ENCODE measurements at regions not wholly inside any gene's neighbourhood (a gene's known extent, or its start where the extent isn't known, plus 50 kb on each side); places are given as distances from the start of the nearest gene placed in this dataset.
A peak's percentile ranks its signal among the peaks of the same experiment; 100 is the strongest.
"Not testable (repeated sequence)": the region's sequence is repeated elsewhere in the genome, so short reads cannot be mapped to it uniquely, and the experiment has no call there.

- DNase-seq, result no peak
These were observed 209.3 kb downstream of the TDRD15 start for GRCh38 chr2:21332993-21333625.

DNA sequence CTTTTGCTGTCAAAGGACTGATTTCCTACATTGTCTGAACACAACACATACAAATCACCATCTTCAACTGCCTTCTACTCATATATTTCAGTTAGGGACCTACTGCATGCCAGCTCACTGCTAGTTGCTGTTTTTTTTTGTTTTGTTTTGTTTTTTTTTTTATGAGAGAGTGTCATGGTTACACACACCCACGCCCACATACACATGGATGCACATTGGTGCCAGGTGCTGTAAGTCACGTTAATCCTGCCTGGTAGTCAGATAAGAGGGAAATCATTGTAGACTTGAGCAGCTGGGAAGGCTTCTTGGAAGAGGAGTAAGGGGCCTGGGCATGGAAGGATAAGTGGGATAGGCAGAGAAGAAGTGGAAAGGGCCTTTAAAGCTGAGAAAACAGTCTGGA, 209.9 kb downstream of the TDRD15 start:
- no peak for DNase-seq

- no peak for DNase-seq
These were observed 223.2 kb downstream of the TDRD15 start for GRCh38 chr2:21346984-21347383.

DNA sequence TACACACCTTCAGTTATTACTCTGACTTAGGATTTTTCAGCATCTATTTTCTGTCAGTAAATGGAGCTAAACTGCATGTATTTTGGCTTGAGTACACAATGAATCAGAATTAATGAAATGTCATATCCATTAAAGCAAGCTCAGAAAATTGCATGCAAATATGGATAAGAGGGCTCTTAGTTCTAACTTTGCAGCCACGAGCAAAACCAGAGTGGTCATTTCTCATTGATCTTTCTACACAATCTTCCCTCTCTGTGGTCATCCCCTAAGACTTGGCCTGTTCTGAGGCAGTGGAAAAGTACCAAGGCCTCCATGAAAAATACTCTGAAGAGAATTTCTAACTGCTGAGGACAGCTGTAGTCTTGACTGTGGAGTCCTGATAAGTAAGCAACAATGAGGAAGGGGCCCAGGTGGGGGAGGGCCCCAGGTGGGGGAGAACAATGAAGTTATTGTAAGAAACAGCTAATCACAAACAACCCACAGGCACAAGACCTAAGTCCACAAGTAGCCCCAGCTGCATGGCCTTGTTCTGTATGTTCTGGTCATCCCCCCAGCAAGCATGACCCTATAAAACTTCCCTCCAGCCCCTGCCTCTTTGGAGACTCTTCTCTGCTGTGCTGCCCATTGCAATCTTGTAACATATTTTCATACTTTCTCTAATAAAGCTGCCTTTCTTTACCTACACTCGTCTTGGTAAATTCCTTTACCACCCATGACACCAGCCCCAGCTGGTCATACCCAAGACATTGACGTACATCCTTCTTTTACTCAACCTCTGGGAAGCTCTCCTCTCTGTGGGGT, 230.3 kb downstream of the TDRD15 start:
- DNase-seq, result no peak

DNA sequence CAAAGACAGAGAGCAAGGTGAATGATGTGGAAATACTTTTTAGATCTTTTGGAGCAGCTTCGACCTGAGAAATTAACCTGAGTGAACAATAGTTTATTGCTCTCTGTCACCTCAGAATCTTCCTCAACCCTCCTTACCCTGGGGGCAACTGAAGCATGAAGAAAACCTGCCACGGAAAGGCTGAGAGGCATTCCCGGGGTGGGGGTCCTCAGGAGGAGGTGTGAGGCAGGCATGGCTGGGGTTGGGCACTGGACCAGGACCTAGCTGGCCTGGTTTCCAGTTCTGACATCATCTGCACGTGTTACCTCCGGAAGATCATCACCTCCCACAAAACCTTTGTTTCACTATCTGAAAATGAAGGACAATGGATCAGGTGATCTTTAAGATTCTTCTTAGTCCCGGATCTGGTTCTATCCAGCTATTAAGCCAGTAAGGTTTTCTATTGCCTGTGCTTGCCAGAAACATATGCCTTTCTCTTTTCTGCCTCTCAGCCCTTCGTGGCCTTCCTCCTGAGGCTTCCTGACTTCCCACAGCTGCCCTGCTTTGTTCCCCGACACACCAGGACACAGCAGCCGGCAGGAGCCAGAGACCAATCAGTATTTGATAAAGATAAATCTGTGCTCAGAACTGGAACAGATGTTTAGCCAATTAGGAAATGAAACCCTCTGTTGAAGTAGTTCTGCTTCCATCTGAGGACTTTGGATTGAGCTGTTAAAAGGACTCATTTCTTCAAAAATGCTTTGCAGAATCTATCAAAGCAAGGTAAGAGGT, 232.5 kb downstream of the TDRD15 start:
- peak; percentile 23 to 32 for DNase-seq

DNA sequence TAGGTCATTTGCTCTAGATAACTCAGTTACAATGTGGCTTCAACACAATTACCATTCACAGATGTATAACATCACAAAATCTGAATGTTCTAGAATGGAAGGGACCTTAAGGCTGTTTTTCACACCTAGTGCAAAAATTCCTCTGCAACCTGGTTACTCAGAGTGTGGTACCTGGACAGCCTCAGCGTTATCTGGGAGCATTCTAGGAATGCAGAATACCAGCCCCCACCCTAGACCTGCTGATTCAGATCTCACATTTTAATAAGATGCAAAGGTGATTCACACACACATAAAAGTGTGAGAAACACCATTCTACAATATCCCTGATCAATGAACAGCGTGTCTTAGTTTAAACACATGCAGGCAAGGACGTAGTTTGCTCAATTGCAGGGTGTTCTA, 233.1 kb downstream of the TDRD15 start:
- DNase-seq, result no peak

GRCh38 chr2:21358976-21359375, 235.2 kb downstream of the TDRD15 start:
- DNase-seq, result peak in 1 of 2 donors; percentile 10

GRCh38 chr2:21361384-21361783, 237.6 kb downstream of the TDRD15 start:
- DNase-seq, result peak; percentile 27 to 37

GRCh38 chr2:21361957-21362486, 238.3 kb downstream of the TDRD15 start:
- DNase-seq, result no peak

- DNase-seq, result no peak
These were observed 239.6 kb downstream of the TDRD15 start for GRCh38 chr2:21363364-21363763.

- DNase-seq, result no peak
These were observed 243.7 kb downstream of the TDRD15 start for GRCh38 chr2:21367421-21367820.

DNA sequence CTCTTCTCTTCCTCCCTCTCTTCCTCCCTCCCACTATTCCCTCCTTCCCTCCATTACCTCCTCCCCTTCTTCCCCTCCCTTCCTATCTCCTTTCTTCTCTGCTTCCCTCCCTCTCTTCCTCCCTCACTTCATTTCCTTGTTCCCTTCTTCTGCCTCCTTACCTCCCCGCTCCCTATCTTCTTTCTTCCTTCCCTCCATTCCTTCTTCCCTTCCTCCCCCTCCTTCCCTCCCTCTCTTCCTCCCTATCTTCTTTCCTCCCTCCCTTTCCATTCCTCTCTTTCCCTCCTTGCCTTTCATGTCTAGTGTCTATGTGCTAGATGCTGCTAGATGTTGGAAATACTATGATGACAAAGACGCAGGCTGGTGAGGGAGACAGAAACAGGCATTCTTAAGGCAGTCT, 246.0 kb downstream of the TDRD15 start:
- DNase-seq, result no peak

DNA sequence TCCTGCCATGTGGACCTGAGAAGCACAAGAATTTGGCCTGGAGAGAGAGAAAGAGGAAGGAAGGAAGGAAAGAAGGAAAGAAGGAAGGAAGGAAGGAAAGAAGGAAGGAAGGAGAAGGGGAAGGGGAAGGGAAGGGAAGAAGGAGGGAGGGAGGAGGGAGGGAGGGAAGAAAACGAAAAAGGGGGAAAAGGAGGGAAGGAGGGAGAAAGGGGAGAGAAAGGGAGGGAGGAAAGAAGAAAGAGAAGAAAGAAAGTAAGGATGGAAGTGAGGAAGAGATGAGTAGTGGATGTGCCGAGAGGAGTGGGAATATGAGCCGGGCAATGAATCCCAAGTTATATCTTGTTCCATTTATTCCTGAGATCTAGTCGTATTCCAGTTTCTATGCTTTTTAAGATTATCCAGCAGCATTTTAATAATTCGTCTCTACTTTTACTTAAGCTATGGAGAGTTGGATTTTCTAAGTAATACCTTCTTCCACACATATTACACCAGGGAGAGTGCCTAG, 247.8 kb downstream of the TDRD15 start:
- DNase-seq, result no peak

- no peak for DNase-seq
These were observed 248.9 kb downstream of the TDRD15 start for GRCh38 chr2:21372654-21373053.

- DNase-seq, result no peak
These were observed 253.1 kb downstream of the TDRD15 start for GRCh38 chr2:21376864-21377263.

DNA sequence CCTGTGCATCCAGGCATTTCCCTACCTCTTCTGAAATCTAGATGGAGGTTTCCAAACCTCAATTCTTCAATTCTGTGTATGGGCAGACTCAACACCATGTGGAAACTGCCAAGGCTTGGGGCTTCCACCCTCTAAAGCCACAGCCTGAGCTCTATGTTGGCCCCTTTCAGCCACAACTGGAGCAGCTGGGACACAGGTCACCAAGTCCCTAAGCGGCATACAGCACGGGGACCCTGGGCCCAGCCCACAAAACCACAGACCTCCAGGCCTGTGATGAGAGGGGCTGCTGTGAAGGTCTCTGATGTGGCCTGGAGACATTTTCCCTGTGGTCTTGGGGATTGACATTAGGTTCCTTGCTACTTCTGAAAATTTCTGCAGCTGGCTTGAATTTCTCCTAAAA, 255.4 kb downstream of the TDRD15 start:
- DNase-seq, result no peak

- not testable (repeated sequence) for DNase-seq
These were observed 255.9 kb downstream of the TDRD15 start for GRCh38 chr2:21379668-21380067.

GRCh38 chr2:21381421-21381820, 257.7 kb downstream of the TDRD15 start:
- peak; percentile 40 to 58 for DNase-seq

DNA sequence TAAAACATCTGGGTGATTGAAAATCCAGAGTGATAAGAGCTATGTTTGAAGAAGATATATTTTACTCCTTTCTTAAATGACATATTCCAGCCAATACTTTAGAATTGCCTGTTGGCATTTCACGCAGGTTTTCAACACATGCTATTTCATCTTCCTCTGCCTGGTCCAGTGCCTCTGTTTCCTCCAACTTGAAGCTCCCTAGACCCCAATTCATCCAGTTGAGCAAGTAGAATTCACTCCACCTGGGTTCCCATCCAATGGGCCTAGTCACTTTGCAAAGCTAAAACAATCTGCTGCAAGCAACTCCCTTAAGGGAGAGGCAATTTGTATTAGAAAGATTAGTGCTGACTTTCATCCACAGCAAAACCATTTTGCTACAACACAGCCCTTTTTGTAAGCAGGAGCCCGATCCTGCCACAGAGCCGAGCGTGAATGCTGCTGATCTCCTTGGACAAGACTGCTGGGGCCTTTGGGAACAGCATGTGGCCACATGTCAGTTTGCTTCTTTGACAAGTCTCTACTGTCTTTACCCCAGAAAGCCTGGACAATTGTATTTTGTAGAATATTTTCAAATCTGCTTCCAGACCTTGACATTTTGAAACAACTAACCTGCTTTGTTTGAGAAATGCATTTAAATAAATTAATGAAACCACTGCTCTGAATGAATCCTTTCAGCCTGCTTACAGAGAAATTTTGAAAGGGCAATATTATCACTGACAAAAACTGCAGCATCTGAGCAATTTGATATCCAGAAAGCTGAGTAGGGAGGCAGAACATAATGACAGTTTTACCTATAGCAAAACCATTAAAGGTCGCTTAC, 259.1 kb downstream of the TDRD15 start:
- DNase-seq, result no peak

GRCh38 chr2:21386666-21387065, 262.9 kb downstream of the TDRD15 start:
- no peak for DNase-seq

DNA sequence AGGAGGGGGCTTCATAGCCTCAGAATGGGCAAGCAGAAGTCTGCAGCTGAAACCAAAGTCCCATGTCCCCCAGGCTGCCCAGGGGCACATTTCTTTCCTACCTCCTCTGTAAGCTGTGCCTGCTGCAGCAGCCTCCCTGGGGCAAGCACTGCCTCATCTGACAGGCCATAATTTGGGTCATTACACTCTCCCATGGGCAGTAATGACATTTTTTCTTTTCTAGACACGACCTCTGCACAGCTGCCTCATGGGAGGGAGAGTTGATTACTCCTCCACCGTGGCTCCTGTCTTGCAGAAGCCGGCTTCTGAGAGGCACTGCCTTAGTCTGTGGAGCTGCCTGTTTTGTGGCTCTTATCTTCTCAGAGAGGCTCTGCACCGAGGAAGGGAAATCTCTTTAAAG, 268.9 kb downstream of the TDRD15 start:
- no peak for DNase-seq
